Right lung (tissue), 2 donors: ENCODE measurements at regions not wholly inside any gene's neighbourhood (a gene's known extent, or its start where the extent isn't known, plus 50 kb on each side); places are given as distances from the start of the nearest gene placed in this dataset.
"Not testable (repeated sequence)": the region's sequence is repeated elsewhere in the genome, so short reads cannot be mapped to it uniquely, and the experiment has no call there.

Source experiments
- DNase-seq, 2 donors: peaks; one replicate each; pipeline ENCODE4 v3.0.0-alpha.2; 2013

- DNase-seq: not testable (repeated sequence)
These were observed 313.4 kb downstream of the ANKRD30B start for GRCh38 chr18:15061289-15061896.

GRCh38 chr18:15066434-15066833, 318.5 kb downstream of the ANKRD30B start:
- not testable (repeated sequence) for DNase-seq

GRCh38 chr18:15071311-15071710, 323.3 kb downstream of the ANKRD30B start:
- not testable (repeated sequence) for DNase-seq
